Esophagus squamous epithelium (tissue), 4 donors: ENCODE measurements at regions not wholly inside any gene's neighbourhood (a gene's known extent, or its start where the extent isn't known, plus 50 kb on each side); places are given as distances from the start of the nearest gene placed in this dataset.

Experiments used
- POLR2A ChIP-seq, 4 donors: fragments of 450-650 bp; IDR thresholded peaks; one replicate each; pipeline ENCODE4 v1.6.1; 2017; ENCODE audit warnings: antibody characterized with exemption in 4 of 4, mild to moderate bottlenecking in 4 of 4, moderate library complexity in 3 of 4
- TF ChIP-seq, protein P1 (sequence below), 6 experiments: fragments of 450-650 bp in 4 of 6; fragments of 200-600 bp in 2 of 6; sonication (generic) in 2 of 6; IDR thresholded peaks; one replicate each; pipeline ENCODE4 v1.5.1; 2016 to 2019; ENCODE audit warnings: antibody characterized with exemption in 6 of 6, mild to moderate bottlenecking in 4 of 6, moderate library complexity in 4 of 6

GRCh38 chr18:10094154-10094553 lies 180.3 kb downstream of the VAPA start:
- TF ChIP-seq, protein P1, sequence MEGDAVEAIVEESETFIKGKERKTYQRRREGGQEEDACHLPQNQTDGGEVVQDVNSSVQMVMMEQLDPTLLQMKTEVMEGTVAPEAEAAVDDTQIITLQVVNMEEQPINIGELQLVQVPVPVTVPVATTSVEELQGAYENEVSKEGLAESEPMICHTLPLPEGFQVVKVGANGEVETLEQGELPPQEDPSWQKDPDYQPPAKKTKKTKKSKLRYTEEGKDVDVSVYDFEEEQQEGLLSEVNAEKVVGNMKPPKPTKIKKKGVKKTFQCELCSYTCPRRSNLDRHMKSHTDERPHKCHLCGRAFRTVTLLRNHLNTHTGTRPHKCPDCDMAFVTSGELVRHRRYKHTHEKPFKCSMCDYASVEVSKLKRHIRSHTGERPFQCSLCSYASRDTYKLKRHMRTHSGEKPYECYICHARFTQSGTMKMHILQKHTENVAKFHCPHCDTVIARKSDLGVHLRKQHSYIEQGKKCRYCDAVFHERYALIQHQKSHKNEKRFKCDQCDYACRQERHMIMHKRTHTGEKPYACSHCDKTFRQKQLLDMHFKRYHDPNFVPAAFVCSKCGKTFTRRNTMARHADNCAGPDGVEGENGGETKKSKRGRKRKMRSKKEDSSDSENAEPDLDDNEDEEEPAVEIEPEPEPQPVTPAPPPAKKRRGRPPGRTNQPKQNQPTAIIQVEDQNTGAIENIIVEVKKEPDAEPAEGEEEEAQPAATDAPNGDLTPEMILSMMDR (IDR thresholded peaks at IDR 0.05), result no peak
- no peak for TF ChIP-seq POLR2A (IDR thresholded peaks at IDR 0.05)
